Brain microvascular endothelial cell (primary cell): ENCODE measurements at regions not wholly inside any gene's neighbourhood (a gene's known extent, or its start where the extent isn't known, plus 50 kb on each side); places are given as distances from the start of the nearest gene placed in this dataset.

ENCODE experiments used
- DNase-seq: peaks from one replicate; pipeline ENCODE4 v3.0.0-alpha.2; 2020
- H3K27ac ChIP-seq: fragments of 250-450 bp; sonication (Bioruptor Pico); 2 replicates; pipeline ENCODE4 v1.5.1; 2020; ENCODE audit warnings: mild to moderate bottlenecking, moderate library complexity
- H3K27me3 ChIP-seq: fragments of 250-450 bp; sonication (Bioruptor Pico); replicated peaks from 2 replicates; pipeline ENCODE4 v1.5.1; 2020; ENCODE audit warnings: mild to moderate bottlenecking
- H3K36me3 ChIP-seq: fragments of 250-450 bp; sonication (Bioruptor Pico); replicated peaks from 2 replicates; pipeline ENCODE4 v1.5.1; 2020; ENCODE audit warnings: mild to moderate bottlenecking
- H3K4me3 ChIP-seq: 2 replicates; pipeline ENCODE4 v1.5.1; 2011; ENCODE audit warnings: low read depth, mild to moderate bottlenecking, control low read depth, low read length, moderate library complexity
- CTCF ChIP-seq: IDR thresholded peaks from 2 replicates; pipeline ENCODE4 v1.5.1; 2011; ENCODE audit warnings: low read depth, mild to moderate bottlenecking, moderate library complexity, low read length, control low read depth, inconsistent platforms; ENCODE audit errors: missing control alignments
- in situ Hi-C: cut with HindIII; loops from 2 replicates; pipeline ENCODE4 v1.10.0; 2017; ENCODE audit warnings: low sequenced_read_pairs, low pct_ligation_motif_present

GRCh38 chr3:72492240-72492639 lies 356.0 kb downstream of the SHQ1 start:
- no peaks in the 10 kb centered on the region for H3K36me3 ChIP-seq
- H3K27ac ChIP-seq: no peak overlapping the region
- no peaks in the 10 kb centered on the region for H3K27me3 ChIP-seq
- peak; percentile 91 for DNase-seq
- TF ChIP-seq CTCF: no peak
- in situ Hi-C loops: no loop called here
- H3K4me3 ChIP-seq: no peak overlapping the region

- Histone ChIP-seq H3K36me3 (no peaks in the 10 kb centered on the region), H3K4me3 (no peak overlapping the region), H3K27me3 (no peaks in the 10 kb centered on the region), H3K27ac (no peak overlapping the region)
- TF ChIP-seq CTCF: no peak
- DNase-seq: no peak
- in situ Hi-C loops: no loop called here
Measured at GRCh38 chr3:72490688-72491435, 357.4 kb downstream of the SHQ1 start.

GRCh38 chr3:72489901-72490300 lies 358.3 kb downstream of the SHQ1 start:
- in situ Hi-C loops: no loop called here
- no peak for DNase-seq
- no peaks in the 10 kb centered on the region for H3K27me3 ChIP-seq
- no peak overlapping the region for H3K4me3 ChIP-seq
- no peak overlapping the region for H3K27ac ChIP-seq
- TF ChIP-seq CTCF: no peak
- no peaks in the 10 kb centered on the region for H3K36me3 ChIP-seq

- Histone ChIP-seq H3K36me3 (no peaks in the 10 kb centered on the region), H3K4me3 (no peak overlapping the region), H3K27me3 (no peaks in the 10 kb centered on the region), H3K27ac (no peak overlapping the region)
- in situ Hi-C loops: no loop called here
- TF ChIP-seq CTCF: no peak
- DNase-seq: peak; percentile 62
Measured at GRCh38 chr3:72488738-72489035, 359.6 kb downstream of the SHQ1 start.

GRCh38 chr3:72487946-72488737 lies 360.1 kb downstream of the SHQ1 start:
- no peak for TF ChIP-seq CTCF
- H3K36me3 ChIP-seq: no peaks in the 10 kb centered on the region
- DNase-seq: no peak
- in situ Hi-C loops: no loop called here
- H3K4me3 ChIP-seq: no peak overlapping the region
- H3K27ac ChIP-seq: no peak overlapping the region
- no peaks in the 10 kb centered on the region for H3K27me3 ChIP-seq
